ENCODE measurements at regions not wholly inside any gene's neighbourhood (a gene's known extent, or its start where the extent isn't known, plus 50 kb on each side); places are given as distances from the start of the nearest gene placed in this dataset.

- H3K4me2 ChIP-seq (ENCODE audit: low read length), result no peak overlapping the region
- H3F3A ChIP-seq (ENCODE audit: insufficient read depth, low read length, poor library complexity, severe bottlenecking), result no peaks in the 10 kb centered on the region
- H3K27me3 ChIP-seq (ENCODE audit: insufficient read depth, low read depth, low read length), result no peaks in the 10 kb centered on the region
- no peaks in the 10 kb centered on the region for H4K20me1 ChIP-seq (ENCODE audit: insufficient read depth)
- no peak overlapping the region for H2AFZ ChIP-seq (ENCODE audit: low read depth, low read length)
- H3K79me2 ChIP-seq (replicated peaks; ENCODE audit: insufficient read depth, low read length), result no peaks in the 10 kb centered on the region
- H3K9ac ChIP-seq (ENCODE audit: low read length), result no peak overlapping the region
- no peaks in the 10 kb centered on the region for H3K9me2 ChIP-seq (ENCODE audit: insufficient read depth, low read length)
- TF ChIP-seq TAF1 (IDR thresholded peaks at IDR 0.05; ENCODE audit: low read depth) (no peak), POLR2AphosphoS5 (IDR thresholded peaks at IDR 0.05) (no peak), CTCF (IDR thresholded peaks at IDR 0.05; ENCODE audit: poor library complexity, severe bottlenecking) (no peak), EZH2 (IDR thresholded peaks at IDR 0.05; ENCODE audit: borderline replicate concordance, insufficient read depth, low read length, poor library complexity, severe bottlenecking) (no peak), SMC3 (conservative IDR thresholded peaks at IDR 0.05; ENCODE audit: poor library complexity) (no peak), EP300 (conservative IDR thresholded peaks at IDR 0.05; ENCODE audit: poor library complexity, severe bottlenecking) (no peak), RAD21 (conservative IDR thresholded peaks at IDR 0.05) (no peak), MXI1 (conservative IDR thresholded peaks at IDR 0.05; ENCODE audit: poor library complexity, severe bottlenecking) (no peak)
- no peak overlapping the region for H3K27ac ChIP-seq (ENCODE audit: low read length)
- no peaks in the 10 kb centered on the region for H3K9me3 ChIP-seq (ENCODE audit: low read length)
- no peak overlapping the region for H3K4me3 ChIP-seq (ENCODE audit: low read length)
- H3K36me3 ChIP-seq (ENCODE audit: insufficient read depth, low read length), result no peaks in the 10 kb centered on the region
Observed at GRCh38 chr5:91607675-91608074, 224.6 kb upstream of the ARRDC3 start.

DNA sequence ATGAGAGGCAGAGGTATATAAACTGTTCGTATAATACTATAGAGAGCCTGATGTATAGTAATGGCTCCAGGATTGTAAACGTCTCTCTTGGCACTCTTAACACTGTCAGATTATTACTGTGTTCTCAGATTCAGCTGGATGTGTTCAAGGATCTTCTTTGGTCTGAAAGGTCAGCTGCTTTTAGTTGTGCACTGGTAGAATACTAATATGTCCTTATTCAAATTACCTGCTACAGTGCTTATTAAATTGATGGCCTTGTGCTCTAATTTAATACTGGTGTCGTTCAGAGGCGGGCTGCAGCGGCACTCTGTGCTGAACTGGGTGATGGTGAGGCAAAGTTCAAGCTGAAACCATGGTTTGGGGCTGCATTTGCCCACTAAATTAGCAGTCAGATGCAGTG is 216.7 kb upstream of the ARRDC3 start:
- no peaks in the 10 kb centered on the region for H3K36me3 ChIP-seq (ENCODE audit: insufficient read depth, low read length)
- no peak overlapping the region for H3K9ac ChIP-seq (ENCODE audit: low read length)
- no peaks in the 10 kb centered on the region for H3K9me2 ChIP-seq (ENCODE audit: insufficient read depth, low read length)
- H3K79me2 ChIP-seq (replicated peaks; ENCODE audit: insufficient read depth, low read length), result no peaks in the 10 kb centered on the region
- H3F3A ChIP-seq (ENCODE audit: insufficient read depth, low read length, poor library complexity, severe bottlenecking), result no peaks in the 10 kb centered on the region
- no peak overlapping the region for H3K4me2 ChIP-seq (ENCODE audit: low read length)
- TF ChIP-seq CTCF (IDR thresholded peaks at IDR 0.05; ENCODE audit: poor library complexity, severe bottlenecking), result no peak
- TF ChIP-seq, protein P1, sequence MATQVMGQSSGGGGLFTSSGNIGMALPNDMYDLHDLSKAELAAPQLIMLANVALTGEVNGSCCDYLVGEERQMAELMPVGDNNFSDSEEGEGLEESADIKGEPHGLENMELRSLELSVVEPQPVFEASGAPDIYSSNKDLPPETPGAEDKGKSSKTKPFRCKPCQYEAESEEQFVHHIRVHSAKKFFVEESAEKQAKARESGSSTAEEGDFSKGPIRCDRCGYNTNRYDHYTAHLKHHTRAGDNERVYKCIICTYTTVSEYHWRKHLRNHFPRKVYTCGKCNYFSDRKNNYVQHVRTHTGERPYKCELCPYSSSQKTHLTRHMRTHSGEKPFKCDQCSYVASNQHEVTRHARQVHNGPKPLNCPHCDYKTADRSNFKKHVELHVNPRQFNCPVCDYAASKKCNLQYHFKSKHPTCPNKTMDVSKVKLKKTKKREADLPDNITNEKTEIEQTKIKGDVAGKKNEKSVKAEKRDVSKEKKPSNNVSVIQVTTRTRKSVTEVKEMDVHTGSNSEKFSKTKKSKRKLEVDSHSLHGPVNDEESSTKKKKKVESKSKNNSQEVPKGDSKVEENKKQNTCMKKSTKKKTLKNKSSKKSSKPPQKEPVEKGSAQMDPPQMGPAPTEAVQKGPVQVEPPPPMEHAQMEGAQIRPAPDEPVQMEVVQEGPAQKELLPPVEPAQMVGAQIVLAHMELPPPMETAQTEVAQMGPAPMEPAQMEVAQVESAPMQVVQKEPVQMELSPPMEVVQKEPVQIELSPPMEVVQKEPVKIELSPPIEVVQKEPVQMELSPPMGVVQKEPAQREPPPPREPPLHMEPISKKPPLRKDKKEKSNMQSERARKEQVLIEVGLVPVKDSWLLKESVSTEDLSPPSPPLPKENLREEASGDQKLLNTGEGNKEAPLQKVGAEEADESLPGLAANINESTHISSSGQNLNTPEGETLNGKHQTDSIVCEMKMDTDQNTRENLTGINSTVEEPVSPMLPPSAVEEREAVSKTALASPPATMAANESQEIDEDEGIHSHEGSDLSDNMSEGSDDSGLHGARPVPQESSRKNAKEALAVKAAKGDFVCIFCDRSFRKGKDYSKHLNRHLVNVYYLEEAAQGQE (IDR thresholded peaks at IDR 0.05; ENCODE audit: borderline replicate concordance), result no peak
- no peak for TF ChIP-seq MXI1 (conservative IDR thresholded peaks at IDR 0.05; ENCODE audit: poor library complexity, severe bottlenecking)
- no peak for TF ChIP-seq SMC3 (conservative IDR thresholded peaks at IDR 0.05; ENCODE audit: poor library complexity)
- no peak for TF ChIP-seq TAF1 (IDR thresholded peaks at IDR 0.05; ENCODE audit: low read depth)
- no peaks in the 10 kb centered on the region for H3K27me3 ChIP-seq (ENCODE audit: insufficient read depth, low read depth, low read length)
- H3K27ac ChIP-seq (ENCODE audit: low read length), result no peak overlapping the region
- no peaks in the 10 kb centered on the region for H4K20me1 ChIP-seq (ENCODE audit: insufficient read depth)
- no peaks in the 10 kb centered on the region for H3K9me3 ChIP-seq (ENCODE audit: low read length)
- H2AFZ ChIP-seq (ENCODE audit: low read depth, low read length), result no peak overlapping the region
- H3K4me3 ChIP-seq (ENCODE audit: low read length), result no peak overlapping the region
